Endothelial cell of umbilical vein (primary cell): ENCODE measurements at regions not wholly inside any gene's neighbourhood (a gene's known extent, or its start where the extent isn't known, plus 50 kb on each side); places are given as distances from the start of the nearest gene placed in this dataset.

Experiments
- BruUV-seq: library from RNA; stranded (reverse); fragments of 400-500 nt; replicated peaks from 2 replicates; lab custom pipeline; 2021; lab: Mats Ljungman, UMichigan
- CTCF ChIA-PET: fragments of 300-600, 350-600 bp; sonication (Branson Sonifier 250); formaldehyde crosslinking; loops from one replicate; lab custom pipeline; 2021; ENCODE audit warnings: antibody characterized with exemption, inconsistent platforms; lab: Charles Lee
- POLR2A ChIA-PET: fragments of 300-600, 350-600 bp; sonication (Branson Sonifier 250); formaldehyde crosslinking; loops from one replicate; lab custom pipeline; 2021; ENCODE audit warnings: antibody characterized with exemption, inconsistent platforms; lab: Charles Lee
- DNase-seq: peaks from one replicate; pipeline ENCODE4 v3.0.0-alpha.2; 2011; ENCODE audit warnings: low read depth, low spot score
- FAIRE-seq: peaks from 2 replicates; lab custom pipeline; 2011; peaks lifted over from hg19 to GRCh38; lab: Jason Lieb, UNC
- H2AFZ ChIP-seq: 2 replicates; pipeline ENCODE4 v1.6.0; 2012; ENCODE audit warnings: low read depth, low read length, control low read depth, inconsistent platforms
- H3K27ac ChIP-seq: 2 replicates; pipeline ENCODE4 v1.5.1; 2011; ENCODE audit warnings: low read depth, mild to moderate bottlenecking, control low read depth, low read length, moderate library complexity; ENCODE audit not compliant: insufficient read depth
- H3K27me3 ChIP-seq, 2 experiments: 2 replicates each; pipeline versions ENCODE4 v1.6.0 to v1.6.1; 2011; ENCODE audit warnings: low read length in 2 of 2, mixed read lengths in 1 of 2; ENCODE audit not compliant: control insufficient read depth in 2 of 2, insufficient read depth in 2 of 2
- H3K36me3 ChIP-seq, 2 experiments: 2 replicates in 1 of 2; 3 replicates in 1 of 2; pipeline ENCODE4 v1.5.1; 2011; ENCODE audit warnings: low read length in 2 of 2, mild to moderate bottlenecking in 1 of 2, moderate library complexity in 1 of 2; ENCODE audit not compliant: control insufficient read depth in 2 of 2, insufficient read depth in 2 of 2; ENCODE audit errors: extremely low read depth in 1 of 2
- H3K4me1 ChIP-seq: 3 replicates; pipeline ENCODE4 v1.5.1; 2011; ENCODE audit warnings: mild to moderate bottlenecking, low read length; ENCODE audit not compliant: control insufficient read depth, insufficient read depth; ENCODE audit errors: extremely low read depth
- H3K4me2 ChIP-seq: 2 replicates; pipeline ENCODE4 v1.6.1; 2011; ENCODE audit warnings: low read length, control low read depth, mixed read lengths; ENCODE audit not compliant: insufficient read depth
- H3K4me3 ChIP-seq, 3 experiments: fragments of 200-600 bp in 1 of 3; sonication (generic), shearing (Covaris generic) in 1 of 3; replicated peaks in 1 of 3; 2 replicates each; pipeline ENCODE4 v1.5.1; 2011 to 2016; ENCODE audit warnings: control low read depth in 3 of 3, low read length in 3 of 3, mild to moderate bottlenecking in 2 of 3, inconsistent platforms in 1 of 3, low read depth in 1 of 3, moderate library complexity in 1 of 3; ENCODE audit not compliant: insufficient read depth in 1 of 3
- H3K79me2 ChIP-seq: 2 replicates; pipeline ENCODE4 v1.6.0; 2012; ENCODE audit warnings: low read length, inconsistent platforms; ENCODE audit not compliant: control insufficient read depth, insufficient read depth
- H3K9ac ChIP-seq: replicated peaks from 2 replicates; pipeline ENCODE3; 2011; ENCODE audit warnings: low read length, control low read depth; ENCODE audit not compliant: insufficient read depth; ENCODE audit errors: extremely low read depth
- H3K9me1 ChIP-seq: replicated peaks from 3 replicates; pipeline ENCODE4 v1.6.0; 2011; ENCODE audit warnings: mild to moderate bottlenecking, low read length; ENCODE audit not compliant: control insufficient read depth, insufficient read depth; ENCODE audit errors: extremely low read depth
- H3K9me3 ChIP-seq: replicated peaks from 2 replicates; pipeline ENCODE4 v1.5.1; 2012; ENCODE audit warnings: low read length, inconsistent platforms; ENCODE audit not compliant: control insufficient read depth, insufficient read depth
- H4K20me1 ChIP-seq: replicated peaks from 2 replicates; pipeline ENCODE3; 2011; ENCODE audit warnings: mild to moderate bottlenecking, low read length; ENCODE audit not compliant: control insufficient read depth, insufficient read depth; ENCODE audit errors: extremely low read depth
- CTCF ChIP-seq, 2 donors: IDR thresholded peaks; 1 replicate in 1 of 2; 2 replicates in 1 of 2; pipeline ENCODE4 v1.5.1; 2011; ENCODE audit warnings: low read length in 2 of 2, mild to moderate bottlenecking in 2 of 2, moderate library complexity in 2 of 2, control low read depth in 1 of 2, inconsistent platforms in 1 of 2, low read depth in 1 of 2; ENCODE audit not compliant: insufficient read depth in 1 of 2; ENCODE audit errors: extremely low read depth in 1 of 2
- EZH2 ChIP-seq: IDR thresholded peaks from 2 replicates; pipeline ENCODE4 v1.6.1; 2012; ENCODE audit warnings: borderline replicate concordance, low read depth, mild to moderate bottlenecking, moderate library complexity, low read length, inconsistent platforms; ENCODE audit not compliant: severe bottlenecking
- FOS ChIP-seq: IDR thresholded peaks from 2 replicates; pipeline ENCODE4 v1.6.1; 2011; ENCODE audit warnings: mild to moderate bottlenecking, low read length, moderate library complexity, borderline replicate concordance; ENCODE audit not compliant: insufficient read depth
- GATA2 ChIP-seq: IDR thresholded peaks from 2 replicates; pipeline ENCODE4 v1.7.0; 2011; ENCODE audit warnings: low read depth, mild to moderate bottlenecking, moderate library complexity, mixed read lengths, low read length; ENCODE audit not compliant: insufficient read length, insufficient read depth
- JUN ChIP-seq: IDR thresholded peaks from 2 replicates; pipeline ENCODE4 v1.6.1; 2011; ENCODE audit warnings: borderline replicate concordance, low read depth; ENCODE audit not compliant: insufficient read length, insufficient read depth
- MAX ChIP-seq: IDR thresholded peaks from 2 replicates; pipeline ENCODE4 v1.6.1; 2011; ENCODE audit not compliant: insufficient read depth, insufficient read length
- MYC ChIP-seq: IDR thresholded peaks from one replicate; pipeline ENCODE4 v1.6.1; 2011; ENCODE audit warnings: mild to moderate bottlenecking, low read depth, low read length
- POLR2A ChIP-seq: IDR thresholded peaks from 2 replicates; pipeline ENCODE4 v1.6.1; 2012; ENCODE audit warnings: low read depth, mild to moderate bottlenecking, control low read depth, low read length
- POLR2AphosphoS5 ChIP-seq: IDR thresholded peaks from 2 replicates; pipeline ENCODE4 v1.6.1; 2012; ENCODE audit warnings: low read depth, mild to moderate bottlenecking, control low read depth, low read length, moderate library complexity; ENCODE audit not compliant: insufficient read depth
- dilution Hi-C: fragments of 300-500 bp; cut with MboI; formaldehyde crosslinking; loops from one replicate; pipeline ENCODE4 v1.15.0; 2019; ENCODE audit warnings: low sequenced_read_pairs; ENCODE audit not compliant: extremely low pct_ligation_motif_present
- intact Hi-C: fragments of 100-400 bp; cut with micrococcal nuclease; formaldehyde crosslinking; loops from one replicate; pipeline ENCODE4 v1.10.0; 2022

- dilution Hi-C loops, result no loop called here
- no peak overlapping the region for H3K4me2 ChIP-seq
- FAIRE-seq (no peak), DNase-seq (no peak)
- no peaks in the 10 kb centered on the region for H3K27me3 ChIP-seq
- H3K79me2 ChIP-seq, result no peaks in the 10 kb centered on the region
- no peaks in the 10 kb centered on the region for H3K4me1 ChIP-seq
- H3K9me3 ChIP-seq, result no peaks in the 10 kb centered on the region
- POLR2A ChIA-PET, result no interaction called here
- BruUV-seq, result no TSS peak
- H4K20me1 ChIP-seq, result no peaks in the 10 kb centered on the region
- H3K9me1 ChIP-seq, result no peaks in the 10 kb centered on the region
- no peak overlapping the region for H2AFZ ChIP-seq
- intact Hi-C loops, result no loop called here
- TF ChIP-seq POLR2AphosphoS5 (no peak), MAX (no peak), FOS (no peak), JUN (no peak), CTCF (IDR thresholded peaks at IDR 0.05; ENCODE audit: extremely low read depth in 1 of 2, insufficient read depth in 1 of 2, low read depth in 1 of 2, low read length in 2 of 2) (no peak)
- no peaks in the 10 kb centered on the region for H3K36me3 ChIP-seq
- H3K9ac ChIP-seq, result no peak overlapping the region
- CTCF ChIA-PET, result no interaction called here
- no peak overlapping the region for H3K27ac ChIP-seq
- H3K4me3 ChIP-seq, result no peak overlapping the region
These were observed 102.2 kb upstream of the SLC28A3 start for GRCh38 chr9:84442712-84443111.

- no peak overlapping the region for H3K27ac ChIP-seq
- ChIA-PET CTCF (no interaction called here), POLR2A (no interaction called here)
- no peaks in the 10 kb centered on the region for H4K20me1 ChIP-seq
- H3K9me1 ChIP-seq, result no peaks in the 10 kb centered on the region
- H3K27me3 ChIP-seq, result no peaks in the 10 kb centered on the region
- no peak for FAIRE-seq
- H3K4me1 ChIP-seq, result no peaks in the 10 kb centered on the region
- TF ChIP-seq FOS, result no peak
- no peak for TF ChIP-seq POLR2A
- TF ChIP-seq JUN, result no peak
- TF ChIP-seq MYC, result no peak
- no peak for TF ChIP-seq MAX
- no peak for TF ChIP-seq CTCF (IDR thresholded peaks at IDR 0.05; ENCODE audit: extremely low read depth in 1 of 2, insufficient read depth in 1 of 2, low read depth in 1 of 2, low read length in 2 of 2)
- no peak for TF ChIP-seq POLR2AphosphoS5
- TF ChIP-seq GATA2, result no peak
- TF ChIP-seq EZH2, result no peak
- H3K4me3 ChIP-seq, result no peak overlapping the region
- DNase-seq, result no peak
- no peaks in the 10 kb centered on the region for H3K79me2 ChIP-seq
- H3K9me3 ChIP-seq, result no peaks in the 10 kb centered on the region
- intact Hi-C loops, result no loop called here
- H2AFZ ChIP-seq, result no peak overlapping the region
- no peak overlapping the region for H3K4me2 ChIP-seq
- H3K36me3 ChIP-seq, result no peaks in the 10 kb centered on the region
- BruUV-seq, result no TSS peak
- dilution Hi-C loops, result no loop called here
- H3K9ac ChIP-seq, result no peak overlapping the region
These were observed 105.2 kb upstream of the SLC28A3 start for GRCh38 chr9:84445737-84446136.
